ENCODE measurements at regions not wholly inside any gene's neighbourhood (a gene's known extent, or its start where the extent isn't known, plus 50 kb on each side); places are given as distances from the start of the nearest gene placed in this dataset.
A peak's percentile ranks its signal among the peaks of the same experiment; 100 is the strongest.

GRCh38 chr5:60143942-60144549 lies 250.5 kb upstream of the PDE4D start:
- H3K9me3 Mint-ChIP-seq, result peaks cover 4 to 20% (median 5%) of the 10 kb centered on the region in 5 donors
- H3K27me3 Mint-ChIP-seq, result peaks cover 0 to 1% of the 10 kb centered on the region in 2 donors
- H3K27me3 ChIP-seq (ENCODE audit: insufficient read depth, low read length, poor library complexity, severe bottlenecking), result no peaks in the 10 kb centered on the region
- no peak overlapping the region for H3K4me3 ChIP-seq (ENCODE audit: low read length)
- H3K4me1 ChIP-seq (ENCODE audit: insufficient read depth, low read length), result no peaks in the 10 kb centered on the region
- no peaks in the 10 kb centered on the region for H3K9me3 ChIP-seq (ENCODE audit: low read length)
- POLR2A ChIA-PET, result no interaction called here
- no peaks in the 10 kb centered on the region for H3K36me3 Mint-ChIP-seq
- CTCF ChIA-PET, result no interaction called here
- H3K27ac Mint-ChIP-seq, result no peak overlapping the region
- no peak overlapping the region for H3K27ac ChIP-seq (ENCODE audit: low read depth, low read length)
- DNase-seq, result no peak
- H3K4me3 Mint-ChIP-seq, result no peak overlapping the region
- no peaks in the 10 kb centered on the region for H3K4me1 Mint-ChIP-seq
- H3K36me3 ChIP-seq (ENCODE audit: insufficient read depth, low read length), result no peaks in the 10 kb centered on the region

GRCh38 chr5:60141119-60141518 lies 247.6 kb upstream of the PDE4D start:
- POLR2A ChIA-PET, result no interaction called here
- H3K27ac Mint-ChIP-seq, result no peak overlapping the region

GRCh38 chr5:60136841-60137240 lies 243.3 kb upstream of the PDE4D start:
- POLR2A ChIA-PET, result no interaction called here
- H3K4me1 Mint-ChIP-seq, result no peaks in the 10 kb centered on the region
- H3K27me3 Mint-ChIP-seq, result peaks cover 0 to 1% of the 10 kb centered on the region in 2 donors
- Histone ChIP-seq H3K4me3 (ENCODE audit: low read length) (no peak overlapping the region), H3K27ac (ENCODE audit: low read depth, low read length) (no peak overlapping the region), H3K27me3 (ENCODE audit: insufficient read depth, low read length, poor library complexity, severe bottlenecking) (no peaks in the 10 kb centered on the region), H3K4me1 (ENCODE audit: insufficient read depth, low read length) (no peaks in the 10 kb centered on the region), H3K9me3 (ENCODE audit: low read length) (no peaks in the 10 kb centered on the region), H3K36me3 (ENCODE audit: insufficient read depth, low read length) (no peaks in the 10 kb centered on the region)
- no peak for DNase-seq
- H3K4me3 Mint-ChIP-seq, result no peak overlapping the region
- no peaks in the 10 kb centered on the region for H3K36me3 Mint-ChIP-seq
- H3K9me3 Mint-ChIP-seq, result peaks cover 0 to 11% (median 1%) of the 10 kb centered on the region in 5 donors
- H3K27ac Mint-ChIP-seq, result peak overlapping the region in 1 of 8 donors; percentile 0
- CTCF ChIA-PET, result no interaction called here

More at GRCh38 chr5:60141119-60141518, 247.6 kb upstream of the PDE4D start:
- no peaks in the 10 kb centered on the region for H3K9me3 ChIP-seq (ENCODE audit: low read length)
- no peaks in the 10 kb centered on the region for H3K4me1 Mint-ChIP-seq
- H3K27ac ChIP-seq (ENCODE audit: low read depth, low read length), result no peak overlapping the region
- no peak for DNase-seq
- H3K27me3 ChIP-seq (ENCODE audit: insufficient read depth, low read length, poor library complexity, severe bottlenecking), result no peaks in the 10 kb centered on the region
- no peak overlapping the region for H3K4me3 Mint-ChIP-seq
- H3K4me3 ChIP-seq (ENCODE audit: low read length), result no peak overlapping the region
- peaks cover 0 to 12% (median 4%) of the 10 kb centered on the region in 5 donors for H3K9me3 Mint-ChIP-seq
- CTCF ChIA-PET, result no interaction called here
- no peaks in the 10 kb centered on the region for H3K4me1 ChIP-seq (ENCODE audit: insufficient read depth, low read length)
- H3K36me3 Mint-ChIP-seq, result no peaks in the 10 kb centered on the region
- H3K27me3 Mint-ChIP-seq, result peaks cover 0 to 1% of the 10 kb centered on the region in 2 donors
- no peaks in the 10 kb centered on the region for H3K36me3 ChIP-seq (ENCODE audit: insufficient read depth, low read length)

- Histone ChIP-seq H3K36me3 (ENCODE audit: insufficient read depth, low read length) (no peaks in the 10 kb centered on the region), H3K4me1 (ENCODE audit: insufficient read depth, low read length) (no peaks in the 10 kb centered on the region), H3K27ac (ENCODE audit: low read depth, low read length) (no peak overlapping the region), H3K9me3 (ENCODE audit: low read length) (no peaks in the 10 kb centered on the region), H3K27me3 (ENCODE audit: insufficient read depth, low read length, poor library complexity, severe bottlenecking) (no peaks in the 10 kb centered on the region), H3K4me3 (ENCODE audit: low read length) (no peak overlapping the region)
- ChIA-PET CTCF (no interaction called here), POLR2A (no interaction called here)
- H3K4me3 Mint-ChIP-seq, result no peak overlapping the region
- H3K27me3 Mint-ChIP-seq, result peaks cover 0 to 1% of the 10 kb centered on the region in 2 donors
- H3K36me3 Mint-ChIP-seq, result no peaks in the 10 kb centered on the region
- peaks cover 0 to 11% (median 2%) of the 10 kb centered on the region in 5 donors for H3K9me3 Mint-ChIP-seq
- DNase-seq, result no peak
- H3K4me1 Mint-ChIP-seq, result no peaks in the 10 kb centered on the region
- H3K27ac Mint-ChIP-seq, result no peak overlapping the region
Measured at GRCh38 chr5:60131504-60131903, 238.0 kb upstream of the PDE4D start.

GRCh38 chr5:60125636-60126035 lies 232.1 kb upstream of the PDE4D start:
- ChIA-PET CTCF (no interaction called here), POLR2A (no interaction called here)
- Histone ChIP-seq H3K4me3 (ENCODE audit: low read length) (no peak overlapping the region), H3K4me1 (ENCODE audit: insufficient read depth, low read length) (no peaks in the 10 kb centered on the region), H3K27ac (ENCODE audit: low read depth, low read length) (no peak overlapping the region), H3K27me3 (ENCODE audit: insufficient read depth, low read length, poor library complexity, severe bottlenecking) (no peaks in the 10 kb centered on the region), H3K9me3 (ENCODE audit: low read length) (no peaks in the 10 kb centered on the region), H3K36me3 (ENCODE audit: insufficient read depth, low read length) (no peaks in the 10 kb centered on the region)
- Mint-ChIP-seq H3K36me3 (no peaks in the 10 kb centered on the region), H3K27ac (no peak overlapping the region), H3K4me3 (no peak overlapping the region), H3K27me3 (no peaks in the 10 kb centered on the region), H3K9me3 (peaks cover 0 to 8% (median 2%) of the 10 kb centered on the region in 5 donors), H3K4me1 (no peaks in the 10 kb centered on the region)
- DNase-seq, result no peak

GRCh38 chr5:60102961-60103693 lies 209.6 kb upstream of the PDE4D start:
- Mint-ChIP-seq H3K36me3 (no peaks in the 10 kb centered on the region), H3K27ac (no peak overlapping the region), H3K27me3 (no peaks in the 10 kb centered on the region), H3K4me1 (no peaks in the 10 kb centered on the region), H3K4me3 (no peak overlapping the region), H3K9me3 (peaks cover 5 to 31% (median 10%) of the 10 kb centered on the region in 5 donors)
- Histone ChIP-seq H3K27me3 (ENCODE audit: insufficient read depth, low read length, poor library complexity, severe bottlenecking) (no peaks in the 10 kb centered on the region), H3K36me3 (ENCODE audit: insufficient read depth, low read length) (no peaks in the 10 kb centered on the region), H3K4me1 (ENCODE audit: insufficient read depth, low read length) (no peaks in the 10 kb centered on the region), H3K27ac (ENCODE audit: low read depth, low read length) (no peak overlapping the region), H3K9me3 (ENCODE audit: low read length) (no peaks in the 10 kb centered on the region), H3K4me3 (ENCODE audit: low read length) (no peak overlapping the region)
- ChIA-PET CTCF (no interaction called here), POLR2A (no interaction called here)
- DNase-seq, result no peak

- H3K27me3 ChIP-seq (ENCODE audit: insufficient read depth, low read length, poor library complexity, severe bottlenecking), result no peaks in the 10 kb centered on the region
- H3K27me3 Mint-ChIP-seq, result no peaks in the 10 kb centered on the region
- H3K4me3 Mint-ChIP-seq, result no peak overlapping the region
- no peak overlapping the region for H3K27ac Mint-ChIP-seq
- no peaks in the 10 kb centered on the region for H3K4me1 ChIP-seq (ENCODE audit: insufficient read depth, low read length)
- DNase-seq, result no peak
- CTCF ChIA-PET, result no interaction called here
- POLR2A ChIA-PET, result no interaction called here
- no peaks in the 10 kb centered on the region for H3K9me3 ChIP-seq (ENCODE audit: low read length)
- H3K36me3 Mint-ChIP-seq, result no peaks in the 10 kb centered on the region
- no peaks in the 10 kb centered on the region for H3K4me1 Mint-ChIP-seq
- peaks cover 5 to 34% (median 10%) of the 10 kb centered on the region in 5 donors for H3K9me3 Mint-ChIP-seq
- H3K36me3 ChIP-seq (ENCODE audit: insufficient read depth, low read length), result no peaks in the 10 kb centered on the region
- no peak overlapping the region for H3K27ac ChIP-seq (ENCODE audit: low read depth, low read length)
- H3K4me3 ChIP-seq (ENCODE audit: low read length), result no peak overlapping the region
Measured at GRCh38 chr5:60101573-60101972, 208.0 kb upstream of the PDE4D start.

GRCh38 chr5:60092671-60093422 lies 199.3 kb upstream of the PDE4D start:
- Mint-ChIP-seq H3K27me3 (peaks cover 0 to 2% of the 10 kb centered on the region in 2 donors), H3K27ac (no peak overlapping the region), H3K9me3 (peaks cover 2 to 28% (median 6%) of the 10 kb centered on the region in 5 donors), H3K36me3 (no peaks in the 10 kb centered on the region), H3K4me1 (no peaks in the 10 kb centered on the region), H3K4me3 (no peak overlapping the region)
- Histone ChIP-seq H3K36me3 (ENCODE audit: insufficient read depth, low read length) (no peaks in the 10 kb centered on the region), H3K27me3 (ENCODE audit: insufficient read depth, low read length, poor library complexity, severe bottlenecking) (no peaks in the 10 kb centered on the region), H3K27ac (ENCODE audit: low read depth, low read length) (no peak overlapping the region), H3K9me3 (ENCODE audit: low read length) (no peaks in the 10 kb centered on the region), H3K4me3 (ENCODE audit: low read length) (no peak overlapping the region), H3K4me1 (ENCODE audit: insufficient read depth, low read length) (no peaks in the 10 kb centered on the region)
- ChIA-PET CTCF (no interaction called here), POLR2A (no interaction called here)
- no peak for DNase-seq
